ENCODE measurements at regions not wholly inside any gene's neighbourhood (a gene's known extent, or its start where the extent isn't known, plus 50 kb on each side); places are given as distances from the start of the nearest gene placed in this dataset.

DNA sequence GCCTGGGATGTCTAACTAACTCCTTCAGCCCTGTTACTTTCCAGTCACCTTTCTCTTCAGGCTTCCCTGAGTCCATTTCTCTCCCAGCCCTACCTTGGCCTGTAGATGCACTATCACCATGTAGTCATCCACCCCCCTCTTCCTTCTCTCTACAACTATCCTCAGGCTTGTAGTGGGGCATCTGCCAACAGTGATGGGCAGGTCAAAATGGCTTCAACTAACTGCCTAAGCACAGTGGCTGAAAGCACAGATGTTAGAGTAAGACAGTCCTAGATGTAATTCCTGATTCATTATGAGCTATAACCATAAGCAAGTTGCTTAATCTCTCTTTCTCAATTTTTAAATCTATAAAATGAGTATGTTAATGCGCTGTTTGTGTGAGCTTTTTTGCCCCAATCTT lies 133.6 kb upstream of the NAV3 start:
- TF ChIP-seq POLR2A (IDR thresholded peaks at IDR 0.05) = no peak
- TF ChIP-seq, protein P1, sequence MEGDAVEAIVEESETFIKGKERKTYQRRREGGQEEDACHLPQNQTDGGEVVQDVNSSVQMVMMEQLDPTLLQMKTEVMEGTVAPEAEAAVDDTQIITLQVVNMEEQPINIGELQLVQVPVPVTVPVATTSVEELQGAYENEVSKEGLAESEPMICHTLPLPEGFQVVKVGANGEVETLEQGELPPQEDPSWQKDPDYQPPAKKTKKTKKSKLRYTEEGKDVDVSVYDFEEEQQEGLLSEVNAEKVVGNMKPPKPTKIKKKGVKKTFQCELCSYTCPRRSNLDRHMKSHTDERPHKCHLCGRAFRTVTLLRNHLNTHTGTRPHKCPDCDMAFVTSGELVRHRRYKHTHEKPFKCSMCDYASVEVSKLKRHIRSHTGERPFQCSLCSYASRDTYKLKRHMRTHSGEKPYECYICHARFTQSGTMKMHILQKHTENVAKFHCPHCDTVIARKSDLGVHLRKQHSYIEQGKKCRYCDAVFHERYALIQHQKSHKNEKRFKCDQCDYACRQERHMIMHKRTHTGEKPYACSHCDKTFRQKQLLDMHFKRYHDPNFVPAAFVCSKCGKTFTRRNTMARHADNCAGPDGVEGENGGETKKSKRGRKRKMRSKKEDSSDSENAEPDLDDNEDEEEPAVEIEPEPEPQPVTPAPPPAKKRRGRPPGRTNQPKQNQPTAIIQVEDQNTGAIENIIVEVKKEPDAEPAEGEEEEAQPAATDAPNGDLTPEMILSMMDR (IDR thresholded peaks at IDR 0.05) = no peak
